Smooth muscle cell (in vitro differentiated cells): ENCODE measurements at regions not wholly inside any gene's neighbourhood (a gene's known extent, or its start where the extent isn't known, plus 50 kb on each side); places are given as distances from the start of the nearest gene placed in this dataset.

Experiments
- DNase-seq: peaks from one replicate; lab custom pipeline; 2025; ENCODE audit not compliant: unreplicated experiment; lab: John Stamatoyannopoulos, UW
- H2AFZ ChIP-seq: fragments of 200-600 bp; sonication (generic); 2 replicates; pipeline ENCODE4 v1.6.0; 2016; ENCODE audit warnings: antibody characterized with exemption, low read depth, mild to moderate bottlenecking
- H3F3A ChIP-seq: fragments of 200-600 bp; sonication (generic); 2 replicates; pipeline ENCODE4 v1.6.0; 2017; ENCODE audit warnings: antibody characterized with exemption, low read depth
- H3K27ac ChIP-seq: fragments of 200-600 bp; sonication (generic); 2 replicates; pipeline ENCODE4 v1.5.1; 2016; ENCODE audit warnings: low read depth, mild to moderate bottlenecking
- H3K27me3 ChIP-seq: fragments of 200-600 bp; sonication (generic); 2 replicates; pipeline ENCODE4 v1.6.1; 2016; ENCODE audit warnings: low read depth, mild to moderate bottlenecking
- H3K36me3 ChIP-seq: fragments of 200-600 bp; sonication (generic); 2 replicates; pipeline ENCODE4 v1.5.1; 2016; ENCODE audit warnings: low read depth
- H3K4me1 ChIP-seq: fragments of 200-600 bp; sonication (generic); 2 replicates; pipeline ENCODE4 v1.5.1; 2016; ENCODE audit warnings: low read depth
- H3K4me2 ChIP-seq: fragments of 200-600 bp; sonication (generic); 2 replicates; pipeline ENCODE4 v1.6.0; 2016; ENCODE audit warnings: mild to moderate bottlenecking
- H3K4me3 ChIP-seq: fragments of 200-600 bp; sonication (generic); 2 replicates; pipeline ENCODE4 v1.5.1; 2016; ENCODE audit warnings: mild to moderate bottlenecking
- H3K79me2 ChIP-seq: fragments of 200-600 bp; sonication (generic); 2 replicates; pipeline ENCODE4 v1.6.0; 2016; ENCODE audit warnings: low read depth, mild to moderate bottlenecking
- H3K9ac ChIP-seq: fragments of 200-600 bp; sonication (generic); 2 replicates; pipeline ENCODE4 v1.6.0; 2016; ENCODE audit warnings: low read depth
- H3K9me3 ChIP-seq: fragments of 200-600 bp; sonication (generic); replicated peaks from 2 replicates; pipeline ENCODE4 v1.5.1; 2016; ENCODE audit warnings: low read depth
- H4K20me1 ChIP-seq: fragments of 200-600 bp; sonication (generic); 2 replicates; pipeline ENCODE4 v1.6.0; 2016; ENCODE audit warnings: low read depth
- CTCF ChIP-seq: fragments of 200-600 bp; sonication (generic); IDR thresholded peaks from 2 replicates; pipeline ENCODE4 v1.5.1; 2017; ENCODE audit warnings: borderline replicate concordance, mild to moderate bottlenecking, antibody characterized with exemption; ENCODE audit not compliant: insufficient read depth, poor library complexity, severe bottlenecking
- WGBS: methylation state at CpG from one replicate; pipeline ENCODE4 v1.1.7; 2016; ENCODE audit warnings: low lambda C conversion rate; 5-methylcytosine and 5-hydroxymethylcytosine counted together

GRCh38 chr10:45071043-45071813, 70.5 kb downstream of the ZNF22 start:
- 83% methylated on average over 14 of the region's 14 CpGs for WGBS
- no peak overlapping the region for H3K4me2 ChIP-seq
- H3K36me3 ChIP-seq, result no peaks in the 10 kb centered on the region
- no peaks in the 10 kb centered on the region for H3K27me3 ChIP-seq
- H3K79me2 ChIP-seq, result no peaks in the 10 kb centered on the region
- DNase-seq, result no peak
- H3K9me3 ChIP-seq, result no peaks in the 10 kb centered on the region
- no peak for TF ChIP-seq CTCF
- H3K27ac ChIP-seq, result no peak overlapping the region
- peaks cover 4% of the 10 kb centered on the region for H3K4me1 ChIP-seq
- H3K4me3 ChIP-seq, result no peak overlapping the region
- H3K9ac ChIP-seq, result no peak overlapping the region
- H4K20me1 ChIP-seq, result no peaks in the 10 kb centered on the region
- no peaks in the 10 kb centered on the region for H3F3A ChIP-seq
- H2AFZ ChIP-seq, result no peak overlapping the region

GRCh38 chr10:45075216-45075615, 74.5 kb downstream of the ZNF22 start:
- Histone ChIP-seq H3K4me2 (no peak overlapping the region), H3K9ac (no peak overlapping the region), H3K79me2 (no peaks in the 10 kb centered on the region), H3K27ac (no peak overlapping the region), H3K4me1 (peaks cover 10% of the 10 kb centered on the region), H3F3A (no peaks in the 10 kb centered on the region), H4K20me1 (no peaks in the 10 kb centered on the region), H3K27me3 (no peaks in the 10 kb centered on the region), H2AFZ (no peak overlapping the region), H3K9me3 (no peaks in the 10 kb centered on the region), H3K36me3 (no peaks in the 10 kb centered on the region), H3K4me3 (no peak overlapping the region)
- WGBS, result 78% methylated on average over 4 of the region's 4 CpGs
- no peak for TF ChIP-seq CTCF
- no peak for DNase-seq

- no peak overlapping the region for H3K9ac ChIP-seq
- no peak overlapping the region for H3K4me2 ChIP-seq
- H2AFZ ChIP-seq, result no peak overlapping the region
- no peak for DNase-seq
- no peaks in the 10 kb centered on the region for H3K27me3 ChIP-seq
- no peak overlapping the region for H3K27ac ChIP-seq
- H3K4me3 ChIP-seq, result no peak overlapping the region
- no peaks in the 10 kb centered on the region for H3K9me3 ChIP-seq
- H3K79me2 ChIP-seq, result no peaks in the 10 kb centered on the region
- no peak for TF ChIP-seq CTCF
- H3F3A ChIP-seq, result no peaks in the 10 kb centered on the region
- no peaks in the 10 kb centered on the region for H4K20me1 ChIP-seq
- WGBS, result 79% methylated on average over 6 of the region's 6 CpGs
- H3K36me3 ChIP-seq, result no peaks in the 10 kb centered on the region
- H3K4me1 ChIP-seq, result peaks cover 10% of the 10 kb centered on the region
Measured at GRCh38 chr10:45075826-45076380, 75.2 kb downstream of the ZNF22 start.

- no peaks in the 10 kb centered on the region for H4K20me1 ChIP-seq
- no peak overlapping the region for H2AFZ ChIP-seq
- H3K9me3 ChIP-seq, result no peaks in the 10 kb centered on the region
- H3K27ac ChIP-seq, result no peak overlapping the region
- no peaks in the 10 kb centered on the region for H3K79me2 ChIP-seq
- no peak for TF ChIP-seq CTCF
- no peak overlapping the region for H3K4me2 ChIP-seq
- H3K9ac ChIP-seq, result no peak overlapping the region
- no peak for DNase-seq
- no peaks in the 10 kb centered on the region for H3F3A ChIP-seq
- H3K36me3 ChIP-seq, result no peaks in the 10 kb centered on the region
- H3K4me3 ChIP-seq, result no peak overlapping the region
- H3K27me3 ChIP-seq, result no peaks in the 10 kb centered on the region
- WGBS, result 57% methylated on average over 6 of the region's 6 CpGs
- H3K4me1 ChIP-seq, result peaks cover 10% of the 10 kb centered on the region
Measured at GRCh38 chr10:45076891-45077290, 76.2 kb downstream of the ZNF22 start.
